HUES6 (cell line): ENCODE measurements at regions not wholly inside any gene's neighbourhood (a gene's known extent, or its start where the extent isn't known, plus 50 kb on each side); places are given as distances from the start of the nearest gene placed in this dataset.

Source experiments
- H3K27ac ChIP-seq: 2 replicates; pipeline ENCODE4 v1.7.0; 2013; ENCODE audit warnings: low read depth, mild to moderate bottlenecking, low read length, inconsistent platforms
- H3K27me3 ChIP-seq: 2 replicates; pipeline ENCODE4 v1.6.1; 2013; ENCODE audit warnings: low read length; ENCODE audit not compliant: control insufficient read depth, insufficient read depth
- H3K36me3 ChIP-seq: 2 replicates; pipeline ENCODE4 v1.6.1; 2013; ENCODE audit warnings: low read length; ENCODE audit not compliant: control insufficient read depth, insufficient read depth
- H3K4me1 ChIP-seq: 2 replicates; pipeline ENCODE4 v1.6.1; 2013; ENCODE audit warnings: low read length; ENCODE audit not compliant: control insufficient read depth, insufficient read depth
- H3K4me3 ChIP-seq: 2 replicates; pipeline ENCODE4 v1.5.1; 2013; ENCODE audit warnings: low read depth, low read length
- H3K9ac ChIP-seq: one replicate; pipeline ENCODE4 v1.6.1; 2013; ENCODE audit warnings: mild to moderate bottlenecking, low read length
- H3K9me3 ChIP-seq: 2 replicates; pipeline ENCODE4 v1.6.1; 2013; ENCODE audit warnings: low read depth, low read length; ENCODE audit not compliant: control insufficient read depth, insufficient read depth

DNA sequence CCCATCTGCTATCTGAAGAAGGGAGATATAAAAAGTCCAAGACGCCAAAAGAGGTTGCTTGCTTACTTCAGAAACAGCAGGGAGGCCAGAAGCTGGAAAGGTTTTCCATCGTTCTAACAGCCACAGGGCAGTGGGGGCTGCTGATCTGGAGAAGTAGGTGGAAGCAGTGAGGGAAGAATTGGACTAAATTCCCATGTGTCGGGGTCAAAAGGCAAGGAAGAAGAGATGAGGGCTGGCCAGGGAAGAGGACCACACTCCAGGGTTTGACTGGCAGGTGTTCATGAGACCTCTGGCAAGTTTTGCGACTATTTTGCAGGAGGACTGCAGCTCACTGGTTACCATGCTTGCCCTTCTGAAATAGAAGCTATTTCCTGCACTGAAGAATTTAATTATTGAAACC lies 91.0 kb downstream of the SCG2 start:
- Histone ChIP-seq H3K36me3 (no peaks in the 10 kb centered on the region), H3K4me3 (no peak overlapping the region), H3K27ac (no peak overlapping the region), H3K27me3 (0 out of 2 replicates have a peak, but pooled peaks cover 2% of the 10 kb centered on the region), H3K9me3 (no peaks in the 10 kb centered on the region), H3K4me1 (no peaks in the 10 kb centered on the region), H3K9ac (no peak overlapping the region)

DNA sequence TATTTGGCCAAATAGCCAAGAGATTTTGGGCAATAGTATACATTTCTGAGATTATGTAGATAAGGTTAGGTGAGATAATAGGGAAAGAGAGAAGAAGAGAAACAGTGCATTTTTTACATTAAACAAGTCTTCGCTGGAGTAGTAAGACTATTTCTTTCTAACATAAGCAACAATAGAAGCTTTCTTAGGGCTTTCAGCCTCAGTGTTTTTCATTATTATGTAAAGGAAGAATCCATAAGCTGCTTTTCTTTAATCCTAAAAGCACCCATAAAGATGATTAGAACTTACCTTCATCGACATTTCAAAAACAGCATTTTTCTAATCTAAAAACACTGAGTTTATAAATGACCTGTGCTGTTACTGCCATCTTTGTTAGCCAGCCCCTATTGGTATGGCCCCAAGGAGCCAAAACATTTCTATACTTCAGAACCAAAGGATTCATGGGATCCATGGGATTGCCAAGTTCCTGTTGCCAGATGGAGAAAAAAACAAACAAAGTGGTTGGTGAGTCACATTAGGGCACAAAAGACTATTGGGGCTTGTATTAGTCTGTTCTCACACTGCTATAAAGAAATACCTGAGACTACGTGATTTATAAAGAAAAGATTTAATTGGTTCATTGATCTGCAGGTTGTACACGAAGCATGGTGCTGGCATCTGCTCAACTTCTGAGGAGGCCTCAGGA lies 88.2 kb downstream of the SCG2 start:
- Histone ChIP-seq H3K27me3 (0 out of 2 replicates have a peak, but pooled peaks cover 2% of the 10 kb centered on the region), H3K9ac (no peak overlapping the region), H3K9me3 (no peaks in the 10 kb centered on the region), H3K4me3 (no peak overlapping the region), H3K4me1 (no peaks in the 10 kb centered on the region), H3K27ac (no peak overlapping the region), H3K36me3 (no peaks in the 10 kb centered on the region)

DNA sequence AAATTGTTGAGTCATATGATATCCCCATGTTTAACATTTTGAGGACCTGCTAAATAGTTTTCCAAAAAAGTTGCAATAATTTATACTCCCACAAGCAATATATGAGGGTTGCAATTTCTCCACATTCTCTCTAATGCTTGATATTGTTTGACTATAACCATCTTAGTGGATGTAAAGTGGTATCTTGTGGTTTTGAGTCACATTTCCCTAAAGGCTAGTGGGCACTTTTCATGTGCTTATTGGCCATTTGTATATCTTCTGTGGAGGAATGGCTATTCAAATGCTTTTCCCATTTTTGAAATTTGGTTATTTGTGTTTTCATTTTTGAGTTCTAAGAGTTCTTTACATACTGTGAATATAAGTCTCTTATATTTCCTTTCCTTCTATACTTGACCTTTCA lies 82.7 kb downstream of the SCG2 start:
- no peak overlapping the region for H3K4me3 ChIP-seq

DNA sequence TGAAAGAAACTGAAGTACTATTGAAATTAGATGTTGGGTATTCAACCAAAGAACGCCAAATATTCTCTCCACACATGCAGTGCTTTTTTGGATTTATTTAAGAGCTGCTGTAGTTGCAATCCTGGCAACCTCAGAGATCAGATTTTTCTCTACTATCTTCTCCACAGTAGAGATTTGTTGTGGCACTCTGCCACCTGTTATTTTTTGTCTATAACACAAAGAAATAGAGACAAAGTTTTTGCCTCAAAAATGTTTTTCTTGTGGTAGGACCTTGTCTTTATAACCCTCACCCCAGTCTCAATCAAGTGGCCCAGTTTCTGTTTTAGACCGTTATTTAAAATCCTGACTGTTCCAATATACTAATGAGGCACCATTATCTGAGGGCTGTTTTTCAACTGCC lies 79.4 kb downstream of the SCG2 start:
- no peak overlapping the region for H3K27ac ChIP-seq
- no peak overlapping the region for H3K9ac ChIP-seq

More for the DNA sequence above, 82.7 kb downstream of the SCG2 start:
- Histone ChIP-seq H3K36me3 (no peaks in the 10 kb centered on the region), H3K4me1 (no peaks in the 10 kb centered on the region), H3K9me3 (no peaks in the 10 kb centered on the region), H3K27me3 (no peaks in the 10 kb centered on the region), H3K27ac (no peak overlapping the region), H3K9ac (no peak overlapping the region)

DNA sequence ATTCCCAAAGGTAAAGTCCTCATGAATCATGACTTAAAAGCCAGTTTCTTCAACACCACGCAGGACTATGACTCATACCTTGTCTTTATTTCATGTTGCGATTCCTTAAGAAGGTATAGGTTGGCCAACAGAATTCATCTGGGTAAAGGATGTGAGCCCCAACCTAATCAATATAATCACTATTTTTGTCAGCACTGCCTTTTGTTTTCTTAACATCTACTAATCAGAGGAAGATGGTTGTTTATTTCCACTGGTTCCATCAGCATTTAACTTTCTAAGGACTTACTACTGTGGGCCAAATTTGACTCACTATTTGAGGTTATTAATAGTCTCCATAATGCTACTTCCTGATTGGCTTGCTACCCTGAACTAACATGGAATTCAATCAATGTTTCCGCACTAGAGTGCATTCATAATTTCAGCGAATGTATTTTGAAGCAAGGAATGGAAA lies 78.6 kb downstream of the SCG2 start:
- Histone ChIP-seq H3K36me3 (no peaks in the 10 kb centered on the region), H3K4me1 (no peaks in the 10 kb centered on the region), H3K9ac (no peak overlapping the region), H3K9me3 (no peaks in the 10 kb centered on the region), H3K27me3 (no peaks in the 10 kb centered on the region), H3K27ac (no peak overlapping the region), H3K4me3 (no peak overlapping the region)

More for the DNA sequence above, 79.4 kb downstream of the SCG2 start:
- Histone ChIP-seq H3K9me3 (no peaks in the 10 kb centered on the region), H3K4me1 (no peaks in the 10 kb centered on the region), H3K4me3 (no peak overlapping the region), H3K36me3 (no peaks in the 10 kb centered on the region), H3K27me3 (no peaks in the 10 kb centered on the region)

DNA sequence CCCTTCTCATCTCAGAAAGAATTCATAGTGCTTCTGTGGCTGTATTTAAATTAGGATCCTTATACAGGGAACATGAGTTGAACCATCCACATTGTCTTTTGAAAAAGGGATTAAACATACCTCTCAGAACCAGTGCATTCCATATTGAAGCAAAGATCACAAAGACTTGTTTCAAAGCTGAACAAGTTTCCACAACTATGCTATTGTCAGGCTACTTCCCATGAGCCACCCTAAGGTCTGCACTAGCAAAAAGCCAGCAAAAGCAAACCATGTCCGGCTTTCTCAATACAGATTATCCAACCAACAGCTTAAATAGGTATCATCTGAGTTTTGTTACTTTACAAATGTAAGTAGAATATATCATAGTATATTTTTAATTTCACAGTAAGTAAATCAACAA lies 78.1 kb downstream of the SCG2 start:
- no peak overlapping the region for H3K4me3 ChIP-seq
- H3K9me3 ChIP-seq, result no peaks in the 10 kb centered on the region
- H3K36me3 ChIP-seq, result no peaks in the 10 kb centered on the region
- H3K9ac ChIP-seq, result no peak overlapping the region
- no peak overlapping the region for H3K27ac ChIP-seq
- no peaks in the 10 kb centered on the region for H3K4me1 ChIP-seq
- H3K27me3 ChIP-seq, result no peaks in the 10 kb centered on the region

DNA sequence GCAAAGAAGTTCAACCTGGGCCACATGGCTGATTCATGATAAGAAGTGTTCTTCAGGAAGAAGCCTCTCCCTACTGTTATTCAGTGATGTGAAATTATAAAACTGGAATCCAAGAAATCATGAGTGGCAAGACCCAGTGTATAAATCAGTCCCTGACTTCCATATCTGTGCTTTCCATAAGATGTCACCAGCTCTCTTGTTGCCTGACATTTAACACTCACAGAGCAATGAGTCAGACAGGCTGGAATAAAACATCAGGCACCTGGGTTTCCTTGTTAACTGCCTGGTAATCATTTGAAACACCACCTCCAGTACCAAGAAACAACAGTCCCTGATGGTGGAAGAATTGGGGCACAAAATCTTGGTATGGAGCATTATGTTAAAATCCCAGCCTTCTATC lies 76.1 kb downstream of the SCG2 start:
- no peak overlapping the region for H3K27ac ChIP-seq
- H3K4me3 ChIP-seq, result no peak overlapping the region
- no peaks in the 10 kb centered on the region for H3K36me3 ChIP-seq
- no peaks in the 10 kb centered on the region for H3K4me1 ChIP-seq
- H3K9ac ChIP-seq, result no peak overlapping the region
- H3K27me3 ChIP-seq, result no peaks in the 10 kb centered on the region
- no peaks in the 10 kb centered on the region for H3K9me3 ChIP-seq

DNA sequence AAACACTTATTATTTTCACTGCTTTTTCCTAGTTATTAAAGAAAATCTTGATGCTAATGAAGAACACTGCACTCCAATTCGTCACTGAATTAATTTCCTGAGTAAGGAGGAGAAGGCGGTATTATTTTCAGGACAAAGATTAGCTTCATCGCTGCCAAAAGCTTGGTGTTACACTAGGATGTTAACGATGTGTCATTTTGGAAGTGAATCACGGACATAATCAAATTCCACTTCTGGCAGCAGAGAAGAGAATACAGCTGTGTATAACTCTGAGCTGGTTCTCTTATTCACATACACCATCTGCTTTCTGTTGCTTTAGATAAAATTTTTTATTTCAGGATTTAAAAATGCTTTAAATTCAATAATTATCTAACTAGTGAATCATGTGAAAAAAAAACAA lies 74.1 kb downstream of the SCG2 start:
- Histone ChIP-seq H3K9me3 (no peaks in the 10 kb centered on the region), H3K27me3 (no peaks in the 10 kb centered on the region), H3K4me1 (no peaks in the 10 kb centered on the region), H3K4me3 (no peak overlapping the region), H3K9ac (no peak overlapping the region), H3K36me3 (no peaks in the 10 kb centered on the region), H3K27ac (no peak overlapping the region)

DNA sequence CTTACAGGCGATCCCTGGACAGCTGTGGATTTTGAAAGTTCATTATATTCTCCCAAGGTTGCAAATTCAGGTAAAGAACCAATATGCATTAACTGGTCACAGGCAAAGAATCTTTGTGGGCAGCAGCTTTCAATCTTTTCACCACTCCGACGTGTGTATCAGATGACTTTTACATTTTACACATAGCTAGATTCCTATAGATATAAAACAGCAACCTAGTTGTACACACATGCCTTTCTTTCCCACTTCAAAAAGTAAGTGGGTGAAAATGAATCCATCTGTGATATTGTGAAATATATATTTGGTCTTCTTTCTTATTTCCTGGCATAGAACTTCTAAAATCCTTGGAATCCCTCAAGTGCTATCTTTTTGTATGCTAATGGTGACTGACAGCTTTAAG lies 72.5 kb downstream of the SCG2 start:
- Histone ChIP-seq H3K4me1 (no peaks in the 10 kb centered on the region), H3K4me3 (no peak overlapping the region), H3K36me3 (no peaks in the 10 kb centered on the region), H3K27ac (no peak overlapping the region), H3K9ac (no peak overlapping the region), H3K9me3 (no peaks in the 10 kb centered on the region), H3K27me3 (no peaks in the 10 kb centered on the region)

DNA sequence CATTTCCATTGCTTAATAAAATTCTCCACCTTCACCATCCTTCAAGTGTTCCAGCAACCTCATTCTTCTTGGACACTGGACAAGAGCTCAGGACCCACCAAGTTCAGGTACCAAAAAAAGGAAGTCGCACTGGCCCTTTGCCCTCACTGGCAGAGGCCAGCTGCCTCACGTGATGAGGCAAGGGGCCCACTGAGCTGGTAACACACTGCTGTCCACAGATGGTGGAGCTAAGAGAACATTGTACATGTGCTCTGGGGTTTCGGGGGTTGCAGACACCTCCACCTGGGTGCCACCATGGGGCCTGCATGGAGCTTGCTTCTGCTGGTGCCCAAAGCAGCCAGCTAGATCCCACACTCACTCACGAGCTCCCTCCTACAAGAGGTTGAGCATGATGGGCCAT lies 71.3 kb downstream of the SCG2 start:
- Histone ChIP-seq H3K9ac (no peak overlapping the region), H3K27ac (no peak overlapping the region), H3K4me1 (no peaks in the 10 kb centered on the region), H3K9me3 (no peaks in the 10 kb centered on the region), H3K4me3 (no peak overlapping the region), H3K27me3 (no peaks in the 10 kb centered on the region), H3K36me3 (no peaks in the 10 kb centered on the region)

DNA sequence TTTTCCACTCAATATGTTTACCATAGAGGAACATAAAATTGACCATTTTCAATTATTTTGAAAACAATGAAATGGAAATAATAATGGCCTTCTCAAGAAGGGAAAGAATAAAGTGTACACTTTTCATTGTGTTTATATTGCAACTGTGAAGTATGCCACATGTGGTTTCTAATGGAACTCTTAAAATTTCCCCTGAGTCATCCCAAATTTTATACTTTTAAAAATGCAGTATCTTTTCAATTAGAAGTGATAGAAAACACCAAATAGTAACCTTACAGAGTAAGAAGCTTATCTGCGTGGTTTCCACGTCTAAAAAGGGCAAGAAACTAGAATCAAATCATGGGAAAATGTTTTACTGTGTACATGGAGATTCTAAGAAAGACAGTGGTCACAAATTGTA lies 70.0 kb downstream of the SCG2 start:
- no peak overlapping the region for H3K27ac ChIP-seq
- no peak overlapping the region for H3K9ac ChIP-seq
- no peak overlapping the region for H3K4me3 ChIP-seq
- H3K27me3 ChIP-seq, result no peaks in the 10 kb centered on the region
- H3K9me3 ChIP-seq, result no peaks in the 10 kb centered on the region
- H3K36me3 ChIP-seq, result no peaks in the 10 kb centered on the region
- no peaks in the 10 kb centered on the region for H3K4me1 ChIP-seq
